OCI-LY1 (cell line): ENCODE measurements at regions not wholly inside any gene's neighbourhood (a gene's known extent, or its start where the extent isn't known, plus 50 kb on each side); places are given as distances from the start of the nearest gene placed in this dataset.

ENCODE experiments used
- H2AFZ ChIP-seq: fragments of 200-600 bp; sonication (generic), shearing (Covaris generic); 2 replicates; pipeline ENCODE4 v1.6.0; 2014; ENCODE audit warnings: antibody characterized with exemption, mild to moderate bottlenecking, low read length
- H3F3A ChIP-seq: fragments of 200-600 bp; sonication (generic), shearing (Covaris generic); 2 replicates; pipeline ENCODE4 v1.6.0; 2014; ENCODE audit warnings: mild to moderate bottlenecking, antibody characterized with exemption, low read length, moderate library complexity; ENCODE audit not compliant: insufficient read depth
- H3K27ac ChIP-seq: fragments of 200-600 bp; sonication (generic); 2 replicates; pipeline ENCODE4 v1.5.1; 2014; ENCODE audit warnings: low read length, mixed run types, mild to moderate bottlenecking, low read depth; ENCODE audit not compliant: poor library complexity, severe bottlenecking
- H3K27me3 ChIP-seq: fragments of 200-600 bp; sonication (generic); 2 replicates; pipeline ENCODE4 v1.6.0; 2014; ENCODE audit warnings: antibody characterized with exemption, mild to moderate bottlenecking, low read length, moderate library complexity; ENCODE audit not compliant: insufficient read depth
- H3K36me3 ChIP-seq: fragments of 200-600 bp; sonication (generic); 2 replicates; pipeline ENCODE4 v1.6.1; 2014; ENCODE audit warnings: mild to moderate bottlenecking, antibody characterized with exemption, low read length, moderate library complexity, mixed read lengths; ENCODE audit not compliant: insufficient read depth
- H3K4me1 ChIP-seq: fragments of 200-600 bp; sonication (generic); 2 replicates; pipeline ENCODE4 v1.5.1; 2014; ENCODE audit warnings: mild to moderate bottlenecking, low read length, moderate library complexity; ENCODE audit not compliant: insufficient read depth, severe bottlenecking
- H3K4me2 ChIP-seq: fragments of 200-600 bp; sonication (generic), shearing (Covaris generic); 2 replicates; pipeline ENCODE4 v1.6.1; 2014; ENCODE audit warnings: low read length
- H3K4me3 ChIP-seq: fragments of 200-600 bp; sonication (generic); 2 replicates; pipeline ENCODE4 v1.5.1; 2014; ENCODE audit warnings: low read length, low read depth, mild to moderate bottlenecking, mixed read lengths; ENCODE audit not compliant: poor library complexity, severe bottlenecking
- H3K79me2 ChIP-seq: fragments of 200-600 bp; shearing (Covaris generic); 2 replicates; pipeline ENCODE4 v1.6.1; 2016; ENCODE audit warnings: mixed run types, low read length, mixed read lengths; ENCODE audit not compliant: insufficient read depth
- H3K9ac ChIP-seq: fragments of 200-600 bp; sonication (generic), shearing (Covaris generic); 2 replicates; pipeline ENCODE4 v1.6.1; 2014; ENCODE audit warnings: mild to moderate bottlenecking, low read length, mixed read lengths
- H3K9me2 ChIP-seq: fragments of 200-600 bp; sonication (generic), shearing (Covaris generic); 2 replicates; pipeline ENCODE4 v1.6.1; 2014; ENCODE audit warnings: low read depth, mild to moderate bottlenecking, low read length, mixed read lengths
- H3K9me3 ChIP-seq: fragments of 200-600 bp; shearing (Covaris generic); 2 replicates; pipeline ENCODE4 v1.6.1; 2014; ENCODE audit warnings: low read length, mixed read lengths
- H4K20me1 ChIP-seq: fragments of 200-600 bp; sonication (generic), shearing (Covaris generic); 2 replicates; pipeline ENCODE4 v1.6.0; 2016; ENCODE audit warnings: mild to moderate bottlenecking, low read length; ENCODE audit not compliant: insufficient read depth
- EZH2 ChIP-seq: fragments of 200-600 bp; sonication (generic), shearing (Covaris generic); IDR thresholded peaks from 2 replicates; pipeline ENCODE4 v1.8.0; 2017; ENCODE audit warnings: borderline replicate concordance, mixed run types, mild to moderate bottlenecking, antibody characterized with exemption, low read length, moderate library complexity, mixed read lengths
- TF ChIP-seq, protein P1 (sequence below): fragments of 200-600 bp; sonication (generic), shearing (Covaris generic); IDR thresholded peaks from 2 replicates; pipeline ENCODE4 v1.5.1; 2017; ENCODE audit warnings: mild to moderate bottlenecking, antibody characterized with exemption, low read length, moderate library complexity, mixed read lengths

DNA sequence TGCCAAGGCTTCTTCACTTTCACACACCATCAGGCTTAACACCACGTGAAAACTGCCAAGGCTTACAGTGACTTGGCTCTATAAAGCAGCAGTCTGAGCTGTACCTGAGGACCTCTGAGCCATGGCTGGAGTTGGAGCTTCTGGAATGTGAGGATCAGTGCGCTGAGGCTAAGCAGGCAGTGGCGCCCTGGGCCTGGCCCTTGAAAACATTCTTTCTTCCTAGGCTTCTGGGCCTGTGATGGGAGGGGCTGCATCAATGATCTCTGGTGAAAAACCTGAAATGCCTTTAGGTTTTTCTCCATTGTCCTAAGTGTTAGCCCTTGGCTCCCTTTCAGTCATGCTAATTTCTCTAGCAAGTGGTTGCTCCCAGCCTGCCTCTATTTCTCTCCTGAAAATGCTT lies 192.5 kb upstream of the PCDH20 start:
- Histone ChIP-seq H3K79me2 (no peaks in the 10 kb centered on the region), H3K9me3 (no peaks in the 10 kb centered on the region), H3K9ac (no peak overlapping the region), H3K4me1 (no peaks in the 10 kb centered on the region), H3K27me3 (no peaks in the 10 kb centered on the region), H3K36me3 (no peaks in the 10 kb centered on the region), H2AFZ (no peak overlapping the region), H3K27ac (no peak overlapping the region), H3K9me2 (no peaks in the 10 kb centered on the region), H3K4me3 (no peak overlapping the region), H3K4me2 (no peak overlapping the region), H3F3A (no peaks in the 10 kb centered on the region), H4K20me1 (no peaks in the 10 kb centered on the region)
- TF ChIP-seq, protein P1, sequence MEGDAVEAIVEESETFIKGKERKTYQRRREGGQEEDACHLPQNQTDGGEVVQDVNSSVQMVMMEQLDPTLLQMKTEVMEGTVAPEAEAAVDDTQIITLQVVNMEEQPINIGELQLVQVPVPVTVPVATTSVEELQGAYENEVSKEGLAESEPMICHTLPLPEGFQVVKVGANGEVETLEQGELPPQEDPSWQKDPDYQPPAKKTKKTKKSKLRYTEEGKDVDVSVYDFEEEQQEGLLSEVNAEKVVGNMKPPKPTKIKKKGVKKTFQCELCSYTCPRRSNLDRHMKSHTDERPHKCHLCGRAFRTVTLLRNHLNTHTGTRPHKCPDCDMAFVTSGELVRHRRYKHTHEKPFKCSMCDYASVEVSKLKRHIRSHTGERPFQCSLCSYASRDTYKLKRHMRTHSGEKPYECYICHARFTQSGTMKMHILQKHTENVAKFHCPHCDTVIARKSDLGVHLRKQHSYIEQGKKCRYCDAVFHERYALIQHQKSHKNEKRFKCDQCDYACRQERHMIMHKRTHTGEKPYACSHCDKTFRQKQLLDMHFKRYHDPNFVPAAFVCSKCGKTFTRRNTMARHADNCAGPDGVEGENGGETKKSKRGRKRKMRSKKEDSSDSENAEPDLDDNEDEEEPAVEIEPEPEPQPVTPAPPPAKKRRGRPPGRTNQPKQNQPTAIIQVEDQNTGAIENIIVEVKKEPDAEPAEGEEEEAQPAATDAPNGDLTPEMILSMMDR = no peak
- TF ChIP-seq EZH2 = no peak

GRCh38 chr13:61600360-61601033 lies 184.8 kb upstream of the PCDH20 start:
- TF ChIP-seq, protein P1 = no peak
- no peak for TF ChIP-seq EZH2
- no peaks in the 10 kb centered on the region for H3K9me3 ChIP-seq
- no peak overlapping the region for H3K4me3 ChIP-seq
- H3K27ac ChIP-seq = no peak overlapping the region
- H3F3A ChIP-seq = no peaks in the 10 kb centered on the region
- no peak overlapping the region for H3K4me2 ChIP-seq
- no peaks in the 10 kb centered on the region for H3K36me3 ChIP-seq
- H3K4me1 ChIP-seq = no peaks in the 10 kb centered on the region
- no peak overlapping the region for H3K9ac ChIP-seq
- no peaks in the 10 kb centered on the region for H3K79me2 ChIP-seq
- no peaks in the 10 kb centered on the region for H3K27me3 ChIP-seq
- H2AFZ ChIP-seq = no peak overlapping the region
- no peaks in the 10 kb centered on the region for H4K20me1 ChIP-seq
- no peaks in the 10 kb centered on the region for H3K9me2 ChIP-seq

- no peaks in the 10 kb centered on the region for H3K9me3 ChIP-seq
- no peak overlapping the region for H3K4me3 ChIP-seq
- no peaks in the 10 kb centered on the region for H3K9me2 ChIP-seq
- H3K4me2 ChIP-seq = no peak overlapping the region
- H3K27me3 ChIP-seq = no peaks in the 10 kb centered on the region
- H3K27ac ChIP-seq = no peak overlapping the region
- no peaks in the 10 kb centered on the region for H3K79me2 ChIP-seq
- H4K20me1 ChIP-seq = no peaks in the 10 kb centered on the region
- H3K4me1 ChIP-seq = no peaks in the 10 kb centered on the region
- no peak overlapping the region for H3K9ac ChIP-seq
- H3F3A ChIP-seq = no peaks in the 10 kb centered on the region
- H2AFZ ChIP-seq = no peak overlapping the region
- H3K36me3 ChIP-seq = no peaks in the 10 kb centered on the region
- no peak for TF ChIP-seq EZH2
- TF ChIP-seq, protein P1 = no peak
Observed at GRCh38 chr13:61592489-61592888, 176.8 kb upstream of the PCDH20 start.
